Panc1 (cell line): ENCODE measurements at regions not wholly inside any gene's neighbourhood (a gene's known extent, or its start where the extent isn't known, plus 50 kb on each side); places are given as distances from the start of the nearest gene placed in this dataset.

Source experiments
- CTCF ChIP-seq: fragments of 450-650 bp; IDR thresholded peaks from 2 replicates; pipeline ENCODE4 v1.5.1; 2017; ENCODE audit warnings: mild to moderate bottlenecking
- POLR2AphosphoS5 ChIP-seq: IDR thresholded peaks from 2 replicates; pipeline ENCODE4 v1.6.1; 2012; ENCODE audit warnings: mild to moderate bottlenecking, low read depth, low read length, moderate library complexity
- REST ChIP-seq, 2 experiments: IDR thresholded peaks; 2 replicates each; pipeline ENCODE4 v1.6.1; 2011 to 2012; ENCODE audit warnings: low read depth in 2 of 2, control low read depth in 1 of 2, low read length in 1 of 2, mild to moderate bottlenecking in 1 of 2, moderate library complexity in 1 of 2; ENCODE audit not compliant: insufficient read depth in 1 of 2
- SIN3A ChIP-seq: IDR thresholded peaks from 2 replicates; pipeline ENCODE4 v1.6.1; 2012; ENCODE audit warnings: low read depth, mild to moderate bottlenecking, low read length, moderate library complexity, borderline replicate concordance; ENCODE audit not compliant: insufficient read depth

DNA sequence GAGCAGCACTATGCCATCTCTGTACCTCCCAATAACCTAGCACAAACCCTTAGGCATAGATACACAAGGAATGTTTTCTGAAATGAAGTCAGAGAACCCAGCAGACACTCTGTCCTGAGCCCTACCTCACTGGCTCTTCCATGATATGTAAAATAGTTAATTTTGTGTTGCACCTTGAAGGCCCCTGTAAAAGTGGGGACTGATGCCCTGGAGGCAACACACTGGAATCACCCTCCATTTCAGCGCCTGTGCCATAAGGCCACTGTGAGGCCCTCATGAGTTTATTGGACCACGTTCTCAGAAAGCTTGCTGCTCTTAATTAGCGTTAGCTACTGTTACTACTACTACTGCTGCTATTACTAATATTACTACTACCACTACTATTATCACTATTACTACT is 670.1 kb upstream of the SOX11 start:
- TF ChIP-seq CTCF (no peak), POLR2AphosphoS5 (no peak), REST (IDR thresholded peaks at IDR 0.05; ENCODE audit: insufficient read depth in 1 of 2, low read depth in 2 of 2, low read length in 1 of 2) (no peak), SIN3A (no peak)
